ENCODE measurements at regions not wholly inside any gene's neighbourhood (a gene's known extent, or its start where the extent isn't known, plus 50 kb on each side); places are given as distances from the start of the nearest gene placed in this dataset.

DNA sequence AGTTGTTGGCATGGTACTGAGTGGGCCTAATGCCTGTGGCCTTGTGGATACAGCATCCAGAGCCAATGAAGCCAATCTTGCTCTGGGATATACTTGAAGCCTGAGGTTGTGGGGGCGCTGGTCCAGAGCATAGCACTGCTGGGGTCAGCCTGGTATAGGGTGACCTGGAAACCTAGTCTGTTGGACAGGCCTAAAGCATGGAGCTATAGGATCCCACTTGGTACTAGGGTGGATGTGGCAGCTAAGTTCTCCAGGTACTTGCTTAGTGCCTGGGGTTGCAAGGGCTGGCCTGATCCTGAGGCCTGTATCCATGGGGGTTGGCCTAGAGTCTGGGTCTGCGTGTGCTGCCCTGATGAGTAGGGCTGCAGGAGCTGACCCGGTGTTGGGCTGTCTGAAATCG, 1168.2 kb upstream of the C9orf72 start:
- no peak overlapping the region for H3K4me3 ChIP-seq
- H3K9me3 ChIP-seq: peaks cover 0 to 11% (median 5%) of the 10 kb centered on the region in 4 donors
- no peak for TF ChIP-seq POLR2A (IDR thresholded peaks at IDR 0.05; ENCODE audit: low read depth)
- TF ChIP-seq, protein P1, sequence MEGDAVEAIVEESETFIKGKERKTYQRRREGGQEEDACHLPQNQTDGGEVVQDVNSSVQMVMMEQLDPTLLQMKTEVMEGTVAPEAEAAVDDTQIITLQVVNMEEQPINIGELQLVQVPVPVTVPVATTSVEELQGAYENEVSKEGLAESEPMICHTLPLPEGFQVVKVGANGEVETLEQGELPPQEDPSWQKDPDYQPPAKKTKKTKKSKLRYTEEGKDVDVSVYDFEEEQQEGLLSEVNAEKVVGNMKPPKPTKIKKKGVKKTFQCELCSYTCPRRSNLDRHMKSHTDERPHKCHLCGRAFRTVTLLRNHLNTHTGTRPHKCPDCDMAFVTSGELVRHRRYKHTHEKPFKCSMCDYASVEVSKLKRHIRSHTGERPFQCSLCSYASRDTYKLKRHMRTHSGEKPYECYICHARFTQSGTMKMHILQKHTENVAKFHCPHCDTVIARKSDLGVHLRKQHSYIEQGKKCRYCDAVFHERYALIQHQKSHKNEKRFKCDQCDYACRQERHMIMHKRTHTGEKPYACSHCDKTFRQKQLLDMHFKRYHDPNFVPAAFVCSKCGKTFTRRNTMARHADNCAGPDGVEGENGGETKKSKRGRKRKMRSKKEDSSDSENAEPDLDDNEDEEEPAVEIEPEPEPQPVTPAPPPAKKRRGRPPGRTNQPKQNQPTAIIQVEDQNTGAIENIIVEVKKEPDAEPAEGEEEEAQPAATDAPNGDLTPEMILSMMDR (IDR thresholded peaks at IDR 0.05): no peak
- TF ChIP-seq EP300 (IDR thresholded peaks at IDR 0.05): no peak
- TF ChIP-seq POLR2AphosphoS5 (IDR thresholded peaks at IDR 0.05): no peak
- no peak for DNase-seq (ENCODE audit: extremely low spot score)
- no peaks in the 10 kb centered on the region for H3K4me1 ChIP-seq
- intact Hi-C loops (cut with DNase I): no loop called here
- H3K27ac ChIP-seq (replicated peaks in 1 of 4): no peak overlapping the region
- H3K36me3 ChIP-seq: no peaks in the 10 kb centered on the region
- H3K27me3 ChIP-seq: no peaks in the 10 kb centered on the region
- 83% methylated on average over 1 of the region's 4 CpGs for WGBS

DNA sequence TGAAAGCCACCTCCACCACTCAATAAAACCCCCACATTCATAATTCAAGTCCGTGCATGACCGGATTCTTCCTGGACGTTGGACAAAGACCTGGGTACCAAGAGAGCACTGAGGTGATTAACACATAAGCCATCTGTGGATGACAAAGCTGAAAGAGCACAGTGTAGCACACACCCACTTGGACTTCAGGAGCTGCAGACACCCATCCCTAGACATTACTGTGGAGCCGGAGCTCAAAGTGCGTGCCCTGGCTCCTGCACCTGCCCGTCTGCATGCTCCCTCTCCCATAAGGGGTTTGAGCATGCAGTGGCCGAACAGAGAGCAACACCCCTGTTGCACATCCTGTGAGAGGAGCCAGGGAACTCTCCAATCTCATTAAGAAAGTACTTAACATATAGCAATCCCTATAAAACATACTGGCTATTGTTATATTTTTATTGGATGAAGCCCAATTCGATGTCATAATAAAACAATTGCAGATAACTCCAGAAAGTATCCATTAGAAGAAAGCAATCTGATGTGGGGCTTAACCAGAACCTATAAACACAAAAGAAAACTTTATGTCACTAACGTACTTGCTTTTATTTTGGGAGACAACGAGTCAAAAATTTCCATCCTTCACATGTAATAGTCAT, 1174.2 kb upstream of the C9orf72 start:
- no peaks in the 10 kb centered on the region for H3K36me3 ChIP-seq
- no peak for DNase-seq (ENCODE audit: extremely low spot score)
- no peaks in the 10 kb centered on the region for H3K4me1 ChIP-seq
- no peak for TF ChIP-seq EP300 (IDR thresholded peaks at IDR 0.05)
- no peak for TF ChIP-seq POLR2A (IDR thresholded peaks at IDR 0.05; ENCODE audit: low read depth)
- TF ChIP-seq, protein P1 (IDR thresholded peaks at IDR 0.05): no peak
- TF ChIP-seq POLR2AphosphoS5 (IDR thresholded peaks at IDR 0.05): no peak
- H3K27me3 ChIP-seq: no peaks in the 10 kb centered on the region
- 65% methylated on average over 10 of the region's 10 CpGs for WGBS
- no peak overlapping the region for H3K27ac ChIP-seq (replicated peaks in 1 of 4)
- H3K4me3 ChIP-seq: no peak overlapping the region
- H3K9me3 ChIP-seq: peaks cover 0 to 11% (median 5%) of the 10 kb centered on the region in 4 donors
- intact Hi-C loops (cut with DNase I): no loop called here

DNA sequence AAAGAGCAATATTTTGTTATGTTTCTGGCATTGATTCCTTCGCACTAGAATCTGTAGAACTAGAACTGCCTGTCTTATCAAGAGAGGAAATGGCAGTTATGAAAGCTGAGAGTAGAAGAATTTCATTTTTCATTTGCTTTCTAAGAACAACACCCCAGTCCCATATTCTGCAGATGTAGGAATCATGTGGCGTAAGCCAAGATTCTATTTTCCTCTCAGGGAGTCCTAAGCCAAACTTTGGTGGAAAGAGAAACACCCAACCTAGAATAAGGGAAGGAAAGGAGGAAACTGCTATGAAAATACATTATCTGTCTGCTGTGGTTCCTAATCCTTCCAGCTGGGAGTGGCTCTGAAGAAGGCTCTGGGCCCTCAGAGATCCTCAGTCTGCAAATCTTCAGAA, 1176.9 kb upstream of the C9orf72 start:
- peaks cover 0 to 5% (median 0%) of the 10 kb centered on the region in 4 donors for H3K4me1 ChIP-seq
- TF ChIP-seq, protein P1 (IDR thresholded peaks at IDR 0.05): no peak
- no peak for TF ChIP-seq EP300 (IDR thresholded peaks at IDR 0.05)
- no peak for TF ChIP-seq POLR2AphosphoS5 (IDR thresholded peaks at IDR 0.05)
- no peak for TF ChIP-seq POLR2A (IDR thresholded peaks at IDR 0.05; ENCODE audit: low read depth)
- H3K4me3 ChIP-seq: no peak overlapping the region
- WGBS: 74% methylated on average over 2 of the region's 2 CpGs
- no peaks in the 10 kb centered on the region for H3K27me3 ChIP-seq
- intact Hi-C loops (cut with DNase I): no loop called here
- H3K36me3 ChIP-seq: no peaks in the 10 kb centered on the region
- no peaks in the 10 kb centered on the region for H3K9me3 ChIP-seq
- no peak for DNase-seq (ENCODE audit: extremely low spot score)
- H3K27ac ChIP-seq (replicated peaks in 1 of 4): no peak overlapping the region

DNA sequence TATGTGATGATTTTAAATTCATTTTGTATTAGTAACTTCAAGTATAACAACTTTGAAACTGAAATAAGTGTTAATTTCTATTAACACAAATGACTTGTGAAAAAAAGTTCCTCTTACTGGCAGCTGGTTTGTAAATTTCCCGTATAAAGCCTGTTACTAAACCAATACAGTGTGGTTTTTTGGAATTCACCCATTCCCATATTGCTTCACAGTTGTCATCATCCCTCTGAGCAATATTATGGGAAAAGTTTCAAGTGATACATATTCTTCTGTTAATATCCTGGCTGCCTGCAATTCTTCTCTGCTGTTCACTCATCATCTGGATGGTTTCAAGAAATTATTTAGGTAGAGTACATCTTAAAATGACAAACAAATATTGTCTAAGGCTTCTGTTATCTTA, 1185.1 kb upstream of the C9orf72 start:
- DNase-seq (ENCODE audit: extremely low spot score): no peak
- H3K9me3 ChIP-seq: no peaks in the 10 kb centered on the region
- H3K4me3 ChIP-seq: no peak overlapping the region
- intact Hi-C loops (cut with DNase I): no loop called here
- H3K27ac ChIP-seq (replicated peaks in 1 of 4): no peak overlapping the region
- WGBS: 56% methylated on average over 1 of the region's 1 CpG
- no peaks in the 10 kb centered on the region for H3K36me3 ChIP-seq
- TF ChIP-seq EP300 (IDR thresholded peaks at IDR 0.05): no peak
- no peak for TF ChIP-seq POLR2A (IDR thresholded peaks at IDR 0.05; ENCODE audit: low read depth)
- no peaks in the 10 kb centered on the region for H3K27me3 ChIP-seq
- H3K4me1 ChIP-seq: peaks cover 0 to 3% (median 0%) of the 10 kb centered on the region in 4 donors

DNA sequence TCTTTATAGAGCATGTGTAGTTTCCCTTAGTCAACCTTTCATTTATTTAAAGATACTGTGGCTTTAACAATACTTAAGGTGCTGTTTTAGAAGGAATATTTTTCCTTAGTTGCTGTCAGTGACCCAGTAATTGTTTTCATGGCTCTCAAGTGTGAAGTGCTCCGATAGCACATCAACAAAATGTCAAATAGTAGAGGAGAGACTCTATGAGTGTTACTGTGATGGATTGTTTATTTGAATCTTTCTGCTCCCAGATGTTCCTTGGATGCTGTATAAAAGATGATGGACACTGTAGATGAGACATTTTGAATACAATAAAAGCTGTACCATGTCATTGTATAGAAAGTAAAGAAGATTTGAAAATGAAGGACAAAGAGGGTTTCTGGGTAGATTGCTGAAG, 1185.7 kb upstream of the C9orf72 start:
- intact Hi-C loops (cut with DNase I): no loop called here
- Histone ChIP-seq H3K36me3 (no peaks in the 10 kb centered on the region), H3K27me3 (no peaks in the 10 kb centered on the region), H3K4me1 (no peaks in the 10 kb centered on the region), H3K4me3 (no peak overlapping the region), H3K27ac (replicated peaks in 1 of 4) (no peak overlapping the region), H3K9me3 (no peaks in the 10 kb centered on the region)
- WGBS: 19% methylated on average over 1 of the region's 1 CpG
- TF ChIP-seq POLR2AphosphoS5 (IDR thresholded peaks at IDR 0.05): no peak
- TF ChIP-seq POLR2A (IDR thresholded peaks at IDR 0.05; ENCODE audit: low read depth): no peak
- TF ChIP-seq, protein P1 (IDR thresholded peaks at IDR 0.05): no peak
- no peak for DNase-seq (ENCODE audit: extremely low spot score)

Measured in esophagus muscularis mucosa (tissue), 4 donors.